22Rv1 (cell line): ENCODE measurements at regions not wholly inside any gene's neighbourhood (a gene's known extent, or its start where the extent isn't known, plus 50 kb on each side); places are given as distances from the start of the nearest gene placed in this dataset.

Source experiments
- H3K27ac ChIP-seq: fragments of 450-650 bp; 2 replicates; pipeline ENCODE4 v1.5.1; 2017
- CTCF ChIP-seq: fragments of 450-650 bp; IDR thresholded peaks from 2 replicates; pipeline ENCODE4 v1.5.1; 2017; ENCODE audit warnings: mild to moderate bottlenecking
- ZFX ChIP-seq: fragments of 450-650 bp; IDR thresholded peaks from 2 replicates; pipeline ENCODE4 v1.6.1; 2017; ENCODE audit warnings: antibody characterized with exemption, borderline replicate concordance

GRCh38 chr1:29749024-29749945, 513.0 kb downstream of the PTPRU start:
- H3K27ac ChIP-seq = no peak overlapping the region

GRCh38 chr1:29747196-29747595, 510.9 kb downstream of the PTPRU start:
- no peak overlapping the region for H3K27ac ChIP-seq
- TF ChIP-seq CTCF (no peak), ZFX (no peak)

More at GRCh38 chr1:29749024-29749945, 513.0 kb downstream of the PTPRU start:
- TF ChIP-seq ZFX = no peak

- TF ChIP-seq ZFX (no peak), CTCF (no peak)
- no peak overlapping the region for H3K27ac ChIP-seq
These were observed 509.8 kb downstream of the PTPRU start for GRCh38 chr1:29746076-29746665.

GRCh38 chr1:29744684-29745490, 508.6 kb downstream of the PTPRU start:
- no peak for TF ChIP-seq ZFX
- no peak for TF ChIP-seq CTCF
- H3K27ac ChIP-seq = no peak overlapping the region

GRCh38 chr1:29743931-29744330, 507.6 kb downstream of the PTPRU start:
- TF ChIP-seq ZFX = no peak
- no peak overlapping the region for H3K27ac ChIP-seq

GRCh38 chr1:29743264-29743663, 506.9 kb downstream of the PTPRU start:
- no peak overlapping the region for H3K27ac ChIP-seq
- TF ChIP-seq CTCF = no peak
- no peak for TF ChIP-seq ZFX

- H3K27ac ChIP-seq = no peak overlapping the region
- TF ChIP-seq ZFX (no peak), CTCF (no peak)
These were observed 502.9 kb downstream of the PTPRU start for GRCh38 chr1:29739176-29739575.
